ENCODE measurements at regions not wholly inside any gene's neighbourhood (a gene's known extent, or its start where the extent isn't known, plus 50 kb on each side); places are given as distances from the start of the nearest gene placed in this dataset.

DNA sequence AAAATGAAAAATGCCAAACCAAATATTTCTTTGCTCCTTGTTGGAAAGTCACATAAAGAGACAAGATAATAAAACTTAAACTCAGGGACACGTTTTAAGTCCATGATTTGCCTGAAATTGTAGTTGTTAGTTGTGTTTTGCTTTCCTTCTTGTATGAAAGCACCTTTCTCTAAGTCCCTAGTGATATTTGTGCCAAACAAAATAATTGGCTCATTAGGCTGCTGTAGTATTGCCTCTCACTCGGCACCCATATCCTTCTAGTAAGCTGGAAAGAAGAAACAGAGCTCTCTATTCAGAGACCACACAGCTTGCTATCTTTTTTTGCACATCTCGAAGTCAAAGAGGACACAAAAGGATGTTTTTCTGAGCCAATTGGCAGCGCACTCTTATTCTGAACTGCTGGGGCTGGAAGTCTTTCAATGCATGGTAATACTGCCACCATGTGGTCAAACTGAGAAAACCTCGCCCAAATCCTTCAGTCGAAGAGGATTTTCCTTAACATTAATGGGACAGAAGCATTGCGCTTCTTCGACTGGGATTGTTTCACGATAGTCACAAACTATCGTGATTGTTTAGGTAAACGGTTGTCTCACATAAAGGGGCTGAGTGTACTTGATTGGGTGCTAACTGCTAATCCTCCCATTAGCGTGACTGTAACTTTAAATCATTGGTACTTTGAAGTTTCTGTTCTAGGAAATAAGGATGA is 571.9 kb upstream of the LCORL start:
- Histone ChIP-seq H3K9ac (ENCODE audit: low read length) (no peak overlapping the region), H3K4me1 (ENCODE audit: control insufficient read depth in 1 of 2, insufficient read depth in 2 of 2, low read length in 2 of 2) (no peaks in the 10 kb centered on the region), H3K79me1 (ENCODE audit: low read length) (no peaks in the 10 kb centered on the region), H3K27ac (ENCODE audit: low read depth, low read length) (no peak overlapping the region), H2BK12ac (ENCODE audit: low read length) (no peak overlapping the region), H3K27me3 (ENCODE audit: insufficient read depth, low read length) (no peaks in the 10 kb centered on the region), H3K23ac (ENCODE audit: low read length) (no peak overlapping the region), H3K18ac (ENCODE audit: low read length) (no peak overlapping the region), H3K79me2 (ENCODE audit: control insufficient read depth, insufficient read depth, low read length, poor library complexity) (no peaks in the 10 kb centered on the region), H4K8ac (ENCODE audit: low read depth, low read length) (no peak overlapping the region), H4K12ac (ENCODE audit: low read depth, low read length) (no peak overlapping the region), H3K4ac (ENCODE audit: low read depth, low read length) (no peak overlapping the region), H3K4me3 (ENCODE audit: low read depth, low read length) (no peak overlapping the region), H2BK5ac (ENCODE audit: low read depth, low read length, poor library complexity) (no peak overlapping the region), H3K36me3 (ENCODE audit: control insufficient read depth in 1 of 2, insufficient read depth in 2 of 2, low read length in 2 of 2) (no peaks in the 10 kb centered on the region), H2AFZ (ENCODE audit: insufficient read depth, low read length, poor library complexity) (no peak overlapping the region), H3K14ac (ENCODE audit: low read length) (no peak overlapping the region), H4K91ac (ENCODE audit: low read depth, low read length) (no peak overlapping the region), H2BK120ac (ENCODE audit: insufficient read depth, low read length, poor library complexity) (no peak overlapping the region), H2AK5ac (ENCODE audit: low read length) (no peak overlapping the region), H3K9me3 (ENCODE audit: insufficient read depth, low read depth, low read length) (no peaks in the 10 kb centered on the region), H3K4me2 (ENCODE audit: low read length) (no peak overlapping the region)
- DNase-seq: peak; percentile 42 to 90
- WGBS (ENCODE audit: extremely low coverage, insufficient coverage, insufficient read length): no CpG with 5 or more reads among the region's 12 CpGs

DNA sequence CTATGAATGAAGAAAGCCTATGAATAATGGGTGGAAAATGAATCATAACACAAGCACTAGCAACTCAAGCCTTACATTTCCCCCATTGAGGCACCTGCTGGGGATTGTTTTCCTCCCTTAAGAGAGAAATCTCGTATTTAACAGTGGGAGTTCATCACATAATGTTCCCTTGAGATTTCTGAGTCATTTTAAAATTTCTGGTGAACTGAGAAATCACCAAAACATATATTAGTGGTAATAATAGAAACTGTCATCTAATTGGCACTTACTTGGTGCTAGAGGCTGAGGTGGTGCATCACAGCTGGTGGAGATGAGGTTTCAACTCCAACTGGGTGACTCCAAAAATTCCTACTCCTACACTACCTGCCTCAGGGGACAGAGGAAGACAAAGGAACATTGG is 561.3 kb upstream of the LCORL start:
- H3K27me3 ChIP-seq (ENCODE audit: insufficient read depth, low read length): no peaks in the 10 kb centered on the region
- no peak overlapping the region for H3K4me2 ChIP-seq (ENCODE audit: low read length)
- no peak overlapping the region for H3K27ac ChIP-seq (ENCODE audit: low read depth, low read length)
- H3K4me3 ChIP-seq (ENCODE audit: low read depth, low read length): no peak overlapping the region
- no peak overlapping the region for H2BK120ac ChIP-seq (ENCODE audit: insufficient read depth, low read length, poor library complexity)
- H4K91ac ChIP-seq (ENCODE audit: low read depth, low read length): no peak overlapping the region
- WGBS (ENCODE audit: extremely low coverage, insufficient coverage, insufficient read length): no CpG with 5 or more reads among the region's 1 CpG
- H3K4ac ChIP-seq (ENCODE audit: low read depth, low read length): no peak overlapping the region
- H2AFZ ChIP-seq (ENCODE audit: insufficient read depth, low read length, poor library complexity): no peak overlapping the region
- H2BK12ac ChIP-seq (ENCODE audit: low read length): no peak overlapping the region
- no peak overlapping the region for H3K14ac ChIP-seq (ENCODE audit: low read length)
- H3K79me1 ChIP-seq (ENCODE audit: low read length): no peaks in the 10 kb centered on the region
- H4K8ac ChIP-seq (ENCODE audit: low read depth, low read length): no peak overlapping the region
- no peaks in the 10 kb centered on the region for H3K36me3 ChIP-seq (ENCODE audit: control insufficient read depth in 1 of 2, insufficient read depth in 2 of 2, low read length in 2 of 2)
- H3K9ac ChIP-seq (ENCODE audit: low read length): no peak overlapping the region
- no peak overlapping the region for H4K12ac ChIP-seq (ENCODE audit: low read depth, low read length)
- no peaks in the 10 kb centered on the region for H3K79me2 ChIP-seq (ENCODE audit: control insufficient read depth, insufficient read depth, low read length, poor library complexity)
- no peak overlapping the region for H3K23ac ChIP-seq (ENCODE audit: low read length)
- DNase-seq: no peak
- H2AK5ac ChIP-seq (ENCODE audit: low read length): no peak overlapping the region
- H3K18ac ChIP-seq (ENCODE audit: low read length): no peak overlapping the region
- H3K9me3 ChIP-seq (ENCODE audit: insufficient read depth, low read depth, low read length): no peaks in the 10 kb centered on the region
- no peak overlapping the region for H2BK5ac ChIP-seq (ENCODE audit: low read depth, low read length, poor library complexity)
- no peaks in the 10 kb centered on the region for H3K4me1 ChIP-seq (ENCODE audit: control insufficient read depth in 1 of 2, insufficient read depth in 2 of 2, low read length in 2 of 2)

DNA sequence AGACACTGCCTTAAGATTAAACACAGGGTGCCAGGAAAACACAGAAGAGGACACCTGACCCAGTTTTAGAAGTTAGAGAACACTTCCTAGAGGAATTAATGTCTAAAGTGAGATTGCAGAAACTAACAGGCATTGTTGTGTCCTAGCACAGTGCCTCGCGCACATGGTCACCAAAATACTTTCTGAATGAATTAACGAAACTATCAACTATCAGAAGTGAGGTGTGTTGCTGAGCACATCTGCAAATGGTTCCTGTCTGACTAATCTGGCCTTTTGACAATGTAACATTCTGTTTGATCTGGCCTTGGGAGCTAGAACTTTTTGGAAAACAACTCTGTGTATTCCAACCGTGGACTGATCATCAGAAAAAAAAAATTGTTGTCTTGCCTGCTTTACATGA is 556.8 kb upstream of the LCORL start:
- Histone ChIP-seq H3K18ac (ENCODE audit: low read length) (no peak overlapping the region), H3K36me3 (ENCODE audit: control insufficient read depth in 1 of 2, insufficient read depth in 2 of 2, low read length in 2 of 2) (no peaks in the 10 kb centered on the region), H3K9ac (ENCODE audit: low read length) (no peak overlapping the region), H2BK5ac (ENCODE audit: low read depth, low read length, poor library complexity) (no peak overlapping the region), H3K14ac (ENCODE audit: low read length) (no peak overlapping the region), H3K4me2 (ENCODE audit: low read length) (no peak overlapping the region), H4K91ac (ENCODE audit: low read depth, low read length) (no peak overlapping the region), H3K4ac (ENCODE audit: low read depth, low read length) (no peak overlapping the region), H3K23ac (ENCODE audit: low read length) (no peak overlapping the region), H2AK5ac (ENCODE audit: low read length) (no peak overlapping the region), H3K79me1 (ENCODE audit: low read length) (no peaks in the 10 kb centered on the region), H2BK12ac (ENCODE audit: low read length) (no peak overlapping the region), H3K4me3 (ENCODE audit: low read depth, low read length) (no peak overlapping the region), H4K12ac (ENCODE audit: low read depth, low read length) (no peak overlapping the region), H3K27me3 (ENCODE audit: insufficient read depth, low read length) (no peaks in the 10 kb centered on the region), H2BK120ac (ENCODE audit: insufficient read depth, low read length, poor library complexity) (no peak overlapping the region), H3K79me2 (ENCODE audit: control insufficient read depth, insufficient read depth, low read length, poor library complexity) (no peaks in the 10 kb centered on the region), H2AFZ (ENCODE audit: insufficient read depth, low read length, poor library complexity) (no peak overlapping the region), H3K9me3 (ENCODE audit: insufficient read depth, low read depth, low read length) (no peaks in the 10 kb centered on the region), H3K27ac (ENCODE audit: low read depth, low read length) (no peak overlapping the region), H4K8ac (ENCODE audit: low read depth, low read length) (no peak overlapping the region), H3K4me1 (ENCODE audit: control insufficient read depth in 1 of 2, insufficient read depth in 2 of 2, low read length in 2 of 2) (no peaks in the 10 kb centered on the region)
- no peak for DNase-seq
- WGBS (ENCODE audit: extremely low coverage, insufficient coverage, insufficient read length): no CpG with 5 or more reads among the region's 4 CpGs

DNA sequence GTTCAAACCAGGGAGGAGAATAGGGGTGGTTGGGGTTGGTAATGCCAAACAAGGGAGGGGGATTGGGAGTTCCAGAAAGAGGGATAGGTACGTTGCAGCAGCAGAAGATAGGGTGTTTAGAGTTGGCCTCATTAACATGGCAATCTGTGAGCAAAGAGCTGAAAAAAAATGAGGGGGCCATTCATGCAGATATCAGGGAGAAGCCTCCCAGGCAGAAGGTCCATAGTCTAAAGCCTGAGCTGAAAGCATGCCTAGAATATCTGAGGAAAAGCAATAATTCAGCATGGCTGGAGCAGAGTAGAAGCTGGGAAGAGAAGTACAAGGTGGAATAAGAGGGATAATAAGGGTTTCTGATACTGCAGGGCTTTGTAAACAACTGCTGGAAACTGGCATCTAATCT is 550.9 kb upstream of the LCORL start:
- H4K12ac ChIP-seq (ENCODE audit: low read depth, low read length): no peak overlapping the region
- no peak overlapping the region for H3K23ac ChIP-seq (ENCODE audit: low read length)
- no peak overlapping the region for H3K4me2 ChIP-seq (ENCODE audit: low read length)
- H3K36me3 ChIP-seq (ENCODE audit: control insufficient read depth in 1 of 2, insufficient read depth in 2 of 2, low read length in 2 of 2): no peaks in the 10 kb centered on the region
- H3K27me3 ChIP-seq (ENCODE audit: insufficient read depth, low read length): no peaks in the 10 kb centered on the region
- no peak overlapping the region for H4K8ac ChIP-seq (ENCODE audit: low read depth, low read length)
- no peak overlapping the region for H3K27ac ChIP-seq (ENCODE audit: low read depth, low read length)
- H3K4me3 ChIP-seq (ENCODE audit: low read depth, low read length): no peak overlapping the region
- H3K14ac ChIP-seq (ENCODE audit: low read length): no peak overlapping the region
- no CpG with 5 or more reads among the region's 1 CpG for WGBS (ENCODE audit: extremely low coverage, insufficient coverage, insufficient read length)
- no peaks in the 10 kb centered on the region for H3K79me2 ChIP-seq (ENCODE audit: control insufficient read depth, insufficient read depth, low read length, poor library complexity)
- no peak overlapping the region for H2AFZ ChIP-seq (ENCODE audit: insufficient read depth, low read length, poor library complexity)
- H3K9me3 ChIP-seq (ENCODE audit: insufficient read depth, low read depth, low read length): no peaks in the 10 kb centered on the region
- no peak overlapping the region for H2BK12ac ChIP-seq (ENCODE audit: low read length)
- H2BK120ac ChIP-seq (ENCODE audit: insufficient read depth, low read length, poor library complexity): no peak overlapping the region
- H4K91ac ChIP-seq (ENCODE audit: low read depth, low read length): no peak overlapping the region
- no peak overlapping the region for H2AK5ac ChIP-seq (ENCODE audit: low read length)
- H3K4me1 ChIP-seq (ENCODE audit: control insufficient read depth in 1 of 2, insufficient read depth in 2 of 2, low read length in 2 of 2): no peaks in the 10 kb centered on the region
- DNase-seq: no peak
- no peak overlapping the region for H3K18ac ChIP-seq (ENCODE audit: low read length)
- no peak overlapping the region for H3K4ac ChIP-seq (ENCODE audit: low read depth, low read length)
- H3K79me1 ChIP-seq (ENCODE audit: low read length): no peaks in the 10 kb centered on the region
- H3K9ac ChIP-seq (ENCODE audit: low read length): no peak overlapping the region
- H2BK5ac ChIP-seq (ENCODE audit: low read depth, low read length, poor library complexity): no peak overlapping the region
